ENCODE measurements at regions not wholly inside any gene's neighbourhood (a gene's known extent, or its start where the extent isn't known, plus 50 kb on each side); places are given as distances from the start of the nearest gene placed in this dataset.

GRCh38 chr15:94026458-94027304, 204.7 kb upstream of the MCTP2 start:
- ATAC-seq = no peak
- intact Hi-C loops (cut with micrococcal nuclease) = no loop called here
- CTCF ChIA-PET = no interaction called here
- Histone ChIP-seq H3K4me3 (ENCODE audit: low read length) (no peak overlapping the region), H3K36me3 (ENCODE audit: control insufficient read depth in 2 of 3, insufficient read depth in 3 of 3, low read length in 3 of 3) (no peaks in the 10 kb centered on the region), H3K4me1 (ENCODE audit: control insufficient read depth in 2 of 2, insufficient read depth in 2 of 2, low read length in 2 of 2) (no peaks in the 10 kb centered on the region), H3K27me3 (ENCODE audit: control insufficient read depth in 2 of 2, insufficient read depth in 2 of 2, low read length in 2 of 2) (no peaks in the 10 kb centered on the region), H3K27ac (ENCODE audit: low read depth, low read length) (no peak overlapping the region), H3K9me3 (ENCODE audit: control insufficient read depth in 2 of 3, low read length in 3 of 3) (no peaks in the 10 kb centered on the region)
- POLR2A ChIA-PET = no interaction called here
- no peak overlapping the region for H3K27ac Mint-ChIP-seq
- peaks cover 0 to 2% (median 0%) of the 10 kb centered on the region in 7 donors for H3K4me1 Mint-ChIP-seq
- H3K36me3 Mint-ChIP-seq = no peaks in the 10 kb centered on the region
- DNase-seq = no peak
- peaks cover 0 to 2% (median 0%) of the 10 kb centered on the region in 11 donors for H3K9me3 Mint-ChIP-seq
- H3K27me3 Mint-ChIP-seq = peaks cover 12 to 37% (median 26%) of the 10 kb centered on the region in 5 donors
- H3K4me3 Mint-ChIP-seq = no peak overlapping the region

GRCh38 chr15:94023531-94023930, 207.8 kb upstream of the MCTP2 start:
- no peak overlapping the region for H3K4me3 Mint-ChIP-seq
- peaks cover 0 to 2% (median 0%) of the 10 kb centered on the region in 7 donors for H3K4me1 Mint-ChIP-seq
- no peak overlapping the region for H3K27ac Mint-ChIP-seq
- no peak for ATAC-seq
- H3K9me3 Mint-ChIP-seq = peaks cover 0 to 4% (median 0%) of the 10 kb centered on the region in 11 donors
- intact Hi-C loops (cut with micrococcal nuclease) = no loop called here
- no peak overlapping the region for H3K27ac ChIP-seq (ENCODE audit: low read depth, low read length)
- no peaks in the 10 kb centered on the region for H3K36me3 ChIP-seq (ENCODE audit: control insufficient read depth in 2 of 3, insufficient read depth in 3 of 3, low read length in 3 of 3)
- no peak for DNase-seq
- H3K27me3 Mint-ChIP-seq = peaks cover 10 to 39% (median 31%) of the 10 kb centered on the region in 5 donors
- no peaks in the 10 kb centered on the region for H3K27me3 ChIP-seq (ENCODE audit: control insufficient read depth in 2 of 2, insufficient read depth in 2 of 2, low read length in 2 of 2)
- H3K4me1 ChIP-seq (ENCODE audit: control insufficient read depth in 2 of 2, insufficient read depth in 2 of 2, low read length in 2 of 2) = no peaks in the 10 kb centered on the region
- ChIA-PET POLR2A (no interaction called here), CTCF (no interaction called here)
- no peak overlapping the region for H3K4me3 ChIP-seq (ENCODE audit: low read length)
- no peaks in the 10 kb centered on the region for H3K36me3 Mint-ChIP-seq
- H3K9me3 ChIP-seq (ENCODE audit: control insufficient read depth in 2 of 3, low read length in 3 of 3) = no peaks in the 10 kb centered on the region

DNA sequence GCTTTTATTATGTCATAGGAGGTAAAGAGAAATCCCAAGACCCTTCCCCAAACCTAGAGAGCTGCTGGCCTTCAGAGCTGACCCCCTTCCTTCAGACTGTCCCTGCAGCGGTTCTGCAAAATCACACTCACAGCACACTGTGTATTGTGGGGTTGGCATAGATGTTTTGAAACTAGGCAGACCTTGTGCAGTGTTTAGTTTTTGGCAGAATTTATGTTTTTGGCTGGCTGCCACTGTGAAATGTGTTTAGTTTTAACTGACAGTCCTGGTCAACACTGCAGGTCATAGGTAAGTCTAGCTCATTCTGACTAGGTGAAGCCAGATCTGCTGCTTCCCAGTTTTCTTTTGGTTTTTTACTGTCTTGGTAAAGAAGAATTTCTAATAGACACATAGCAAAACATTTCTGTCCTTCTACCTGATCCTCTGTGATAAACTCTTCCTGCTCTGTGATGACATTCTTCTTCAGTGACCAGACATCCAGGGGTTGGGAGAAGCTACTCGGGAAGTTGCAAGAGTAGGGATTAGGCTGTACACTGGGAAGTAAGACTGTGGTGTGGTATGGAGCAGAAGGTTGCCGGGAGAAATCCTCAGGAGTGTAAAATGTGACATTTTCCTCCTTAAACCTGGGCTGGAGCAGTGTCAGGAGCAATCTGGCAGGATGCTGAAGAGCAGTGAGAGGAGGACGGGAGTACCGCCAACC, 209.6 kb upstream of the MCTP2 start:
- no peak overlapping the region for H3K27ac ChIP-seq (ENCODE audit: low read depth, low read length)
- no peaks in the 10 kb centered on the region for H3K27me3 ChIP-seq (ENCODE audit: control insufficient read depth in 2 of 2, insufficient read depth in 2 of 2, low read length in 2 of 2)
- Mint-ChIP-seq H3K36me3 (no peaks in the 10 kb centered on the region), H3K9me3 (peaks cover 0 to 1% (median 0%) of the 10 kb centered on the region in 11 donors), H3K4me3 (no peak overlapping the region), H3K27ac (peak overlapping the region in 1 of 9 donors; percentile 73), H3K4me1 (peaks cover 0 to 2% (median 0%) of the 10 kb centered on the region in 7 donors), H3K27me3 (peaks cover 5 to 35% (median 23%) of the 10 kb centered on the region in 5 donors)
- ATAC-seq = no peak
- ChIA-PET POLR2A (no interaction called here), CTCF (interaction anchor here (0.6 to 1.1 kb wide), 2 partner anchors 9 to 37 kb away, joined by 3 to 5 read pairs; no protein-coding TSS in a partner anchor)
- intact Hi-C loops (cut with micrococcal nuclease) = no loop called here
- no peaks in the 10 kb centered on the region for H3K36me3 ChIP-seq (ENCODE audit: control insufficient read depth in 2 of 3, insufficient read depth in 3 of 3, low read length in 3 of 3)
- H3K4me3 ChIP-seq (ENCODE audit: low read length) = no peak overlapping the region
- DNase-seq = no peak
- no peaks in the 10 kb centered on the region for H3K4me1 ChIP-seq (ENCODE audit: control insufficient read depth in 2 of 2, insufficient read depth in 2 of 2, low read length in 2 of 2)
- no peaks in the 10 kb centered on the region for H3K9me3 ChIP-seq (ENCODE audit: control insufficient read depth in 2 of 3, low read length in 3 of 3)

DNA sequence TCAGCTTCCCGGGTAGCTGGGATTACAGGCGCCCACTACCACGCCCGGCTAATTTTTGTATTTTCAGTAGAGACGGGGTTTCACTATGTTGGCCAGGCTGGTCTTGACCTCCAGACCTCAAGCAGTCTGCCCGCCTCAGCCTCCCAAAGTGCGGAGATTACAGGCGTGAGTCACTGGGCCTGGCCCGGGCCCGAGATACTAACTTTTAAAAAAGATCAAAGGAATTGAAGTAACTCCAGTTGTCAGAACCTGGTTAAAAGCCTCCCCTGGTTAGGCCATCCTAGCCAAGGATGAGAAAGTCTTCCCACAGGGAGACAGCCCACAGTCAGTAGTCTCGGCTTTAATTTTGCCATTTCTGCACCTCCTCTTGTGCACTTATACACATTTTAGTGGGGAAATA, 212.3 kb upstream of the MCTP2 start:
- no peaks in the 10 kb centered on the region for H3K27me3 ChIP-seq (ENCODE audit: control insufficient read depth in 2 of 2, insufficient read depth in 2 of 2, low read length in 2 of 2)
- DNase-seq (no peak), ATAC-seq (no peak)
- H3K36me3 Mint-ChIP-seq = no peaks in the 10 kb centered on the region
- ChIA-PET CTCF (no interaction called here), POLR2A (no interaction called here)
- H3K4me1 Mint-ChIP-seq = peaks cover 0 to 2% (median 0%) of the 10 kb centered on the region in 7 donors
- H3K36me3 ChIP-seq (ENCODE audit: control insufficient read depth in 2 of 3, insufficient read depth in 3 of 3, low read length in 3 of 3) = no peaks in the 10 kb centered on the region
- no peak overlapping the region for H3K27ac ChIP-seq (ENCODE audit: low read depth, low read length)
- no peak overlapping the region for H3K4me3 ChIP-seq (ENCODE audit: low read length)
- H3K4me1 ChIP-seq (ENCODE audit: control insufficient read depth in 2 of 2, insufficient read depth in 2 of 2, low read length in 2 of 2) = no peaks in the 10 kb centered on the region
- no peaks in the 10 kb centered on the region for H3K9me3 ChIP-seq (ENCODE audit: control insufficient read depth in 2 of 3, low read length in 3 of 3)
- no peak overlapping the region for H3K4me3 Mint-ChIP-seq
- no peak overlapping the region for H3K27ac Mint-ChIP-seq
- H3K27me3 Mint-ChIP-seq = peaks cover 3 to 28% (median 23%) of the 10 kb centered on the region in 5 donors
- H3K9me3 Mint-ChIP-seq = peaks cover 0 to 6% (median 3%) of the 10 kb centered on the region in 11 donors
- intact Hi-C loops (cut with micrococcal nuclease) = no loop called here

DNA sequence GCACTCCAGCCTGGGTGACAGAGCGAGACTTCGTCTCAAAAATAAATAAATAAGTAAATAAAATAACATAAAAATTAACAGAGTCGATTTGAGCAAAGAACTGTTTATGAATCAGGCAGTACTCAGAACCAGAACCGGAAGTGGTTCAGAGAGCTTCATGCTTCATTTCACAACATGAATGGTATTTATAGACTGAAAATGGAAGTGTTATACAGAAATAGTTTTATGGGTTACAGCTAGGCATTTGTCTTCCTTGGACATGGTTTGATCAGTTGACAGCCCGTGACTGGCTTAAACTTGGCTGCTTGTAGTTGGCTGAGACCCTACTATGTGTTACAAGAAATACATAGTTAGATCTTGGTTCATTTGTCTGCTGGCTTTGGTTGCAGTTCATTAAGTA, 216.0 kb upstream of the MCTP2 start:
- Mint-ChIP-seq H3K36me3 (no peaks in the 10 kb centered on the region), H3K4me3 (no peak overlapping the region), H3K27me3 (peaks cover 5 to 14% (median 8%) of the 10 kb centered on the region in 5 donors), H3K4me1 (peaks cover 3 to 9% (median 5%) of the 10 kb centered on the region in 7 donors), H3K9me3 (peaks cover 0 to 6% (median 4%) of the 10 kb centered on the region in 11 donors), H3K27ac (no peak overlapping the region)
- Histone ChIP-seq H3K9me3 (ENCODE audit: control insufficient read depth in 2 of 3, low read length in 3 of 3) (no peaks in the 10 kb centered on the region), H3K4me1 (ENCODE audit: control insufficient read depth in 2 of 2, insufficient read depth in 2 of 2, low read length in 2 of 2) (no peaks in the 10 kb centered on the region), H3K27me3 (ENCODE audit: control insufficient read depth in 2 of 2, insufficient read depth in 2 of 2, low read length in 2 of 2) (no peaks in the 10 kb centered on the region), H3K4me3 (ENCODE audit: low read length) (no peak overlapping the region), H3K36me3 (ENCODE audit: control insufficient read depth in 2 of 3, insufficient read depth in 3 of 3, low read length in 3 of 3) (no peaks in the 10 kb centered on the region), H3K27ac (ENCODE audit: low read depth, low read length) (no peak overlapping the region)
- POLR2A ChIA-PET = no interaction called here
- no peak for DNase-seq
- CTCF ChIA-PET = no interaction called here
- intact Hi-C loops (cut with micrococcal nuclease) = no loop called here
- no peak for ATAC-seq

- H3K4me1 Mint-ChIP-seq = peaks cover 3 to 9% (median 5%) of the 10 kb centered on the region in 7 donors
- ATAC-seq = no peak
These were observed 223.0 kb upstream of the MCTP2 start for GRCh38 chr15:94008104-94009074.

More at GRCh38 chr15:94008104-94009074, 223.0 kb upstream of the MCTP2 start:
- H3K27ac Mint-ChIP-seq = no peak overlapping the region
- H3K9me3 ChIP-seq (ENCODE audit: control insufficient read depth in 2 of 3, low read length in 3 of 3) = no peaks in the 10 kb centered on the region
- no peaks in the 10 kb centered on the region for H3K36me3 Mint-ChIP-seq
- no peaks in the 10 kb centered on the region for H3K36me3 ChIP-seq (ENCODE audit: control insufficient read depth in 2 of 3, insufficient read depth in 3 of 3, low read length in 3 of 3)
- no peak overlapping the region for H3K4me3 ChIP-seq (ENCODE audit: low read length)
- no peak overlapping the region for H3K27ac ChIP-seq (ENCODE audit: low read depth, low read length)
- H3K4me3 Mint-ChIP-seq = no peak overlapping the region
- H3K27me3 Mint-ChIP-seq = peaks cover 0 to 19% (median 6%) of the 10 kb centered on the region in 5 donors
- intact Hi-C loops (cut with micrococcal nuclease) = no loop called here
- peaks cover 0 to 2% (median 0%) of the 10 kb centered on the region in 11 donors for H3K9me3 Mint-ChIP-seq
- POLR2A ChIA-PET = no interaction called here
- CTCF ChIA-PET = no interaction called here
- no peak for DNase-seq
- no peaks in the 10 kb centered on the region for H3K27me3 ChIP-seq (ENCODE audit: control insufficient read depth in 2 of 2, insufficient read depth in 2 of 2, low read length in 2 of 2)
- no peaks in the 10 kb centered on the region for H3K4me1 ChIP-seq (ENCODE audit: control insufficient read depth in 2 of 2, insufficient read depth in 2 of 2, low read length in 2 of 2)

Data from naive thymus-derived CD4-positive, alpha-beta T cell (primary cell).